ENCODE measurements at regions not wholly inside any gene's neighbourhood (a gene's known extent, or its start where the extent isn't known, plus 50 kb on each side); places are given as distances from the start of the nearest gene placed in this dataset.

- DNase-seq (ENCODE audit: insufficient read length, low spot score) (no peak), FAIRE-seq (no peak)
These were observed 236.0 kb upstream of the NRP1 start for GRCh38 chr10:33570495-33570894.

GRCh38 chr10:33569702-33570101 lies 235.2 kb upstream of the NRP1 start:
- FAIRE-seq (no peak), DNase-seq (ENCODE audit: insufficient read length, low spot score) (no peak)

- DNase-seq (ENCODE audit: insufficient read length, low spot score) (no peak), FAIRE-seq (no peak)
These were observed 232.0 kb upstream of the NRP1 start for GRCh38 chr10:33566426-33566825.

GRCh38 chr10:33566001-33566400 lies 231.5 kb upstream of the NRP1 start:
- FAIRE-seq = no peak
- DNase-seq (ENCODE audit: insufficient read length, low spot score) = no peak

- no peak for FAIRE-seq
These were observed 230.8 kb upstream of the NRP1 start for GRCh38 chr10:33565231-33565630.

GRCh38 chr10:33559105-33559504 lies 224.6 kb upstream of the NRP1 start:
- no peak for DNase-seq (ENCODE audit: insufficient read length, low spot score)
- peak; percentile 26 for FAIRE-seq

More at GRCh38 chr10:33565231-33565630, 230.8 kb upstream of the NRP1 start:
- DNase-seq (ENCODE audit: insufficient read length, low spot score) = no peak

GRCh38 chr10:33557313-33557712 lies 222.8 kb upstream of the NRP1 start:
- FAIRE-seq (no peak), DNase-seq (ENCODE audit: insufficient read length, low spot score) (no peak)

- FAIRE-seq (no peak), DNase-seq (ENCODE audit: insufficient read length, low spot score) (no peak)
These were observed 222.2 kb upstream of the NRP1 start for GRCh38 chr10:33556620-33557019.

- FAIRE-seq (no peak), DNase-seq (ENCODE audit: insufficient read length, low spot score) (no peak)
These were observed 221.6 kb upstream of the NRP1 start for GRCh38 chr10:33556103-33556502.

GRCh38 chr10:33553748-33554571 lies 219.5 kb upstream of the NRP1 start:
- no peak for FAIRE-seq
- no peak for DNase-seq (ENCODE audit: insufficient read length, low spot score)

- FAIRE-seq (no peak), DNase-seq (ENCODE audit: insufficient read length, low spot score) (no peak)
These were observed 217.8 kb upstream of the NRP1 start for GRCh38 chr10:33552290-33552689.

- DNase-seq (ENCODE audit: insufficient read length, low spot score) (no peak), FAIRE-seq (no peak)
These were observed 216.3 kb upstream of the NRP1 start for GRCh38 chr10:33550811-33551210.

GRCh38 chr10:33547976-33548375 lies 213.5 kb upstream of the NRP1 start:
- DNase-seq (ENCODE audit: insufficient read length, low spot score) (no peak), FAIRE-seq (no peak)

GRCh38 chr10:33546031-33546430 lies 211.6 kb upstream of the NRP1 start:
- no peak for FAIRE-seq

GRCh38 chr10:33542752-33543505 lies 208.5 kb upstream of the NRP1 start:
- no peak for DNase-seq (ENCODE audit: insufficient read length, low spot score)
- FAIRE-seq = no peak

More at GRCh38 chr10:33546031-33546430, 211.6 kb upstream of the NRP1 start:
- DNase-seq (ENCODE audit: insufficient read length, low spot score) = no peak

- no peak for FAIRE-seq
These were observed 204.6 kb upstream of the NRP1 start for GRCh38 chr10:33539116-33539515.

GRCh38 chr10:33537066-33537465 lies 202.6 kb upstream of the NRP1 start:
- FAIRE-seq = no peak
- DNase-seq (ENCODE audit: insufficient read length, low spot score) = no peak

More at GRCh38 chr10:33539116-33539515, 204.6 kb upstream of the NRP1 start:
- no peak for DNase-seq (ENCODE audit: insufficient read length, low spot score)

GRCh38 chr10:33536508-33536907 lies 202.0 kb upstream of the NRP1 start:
- no peak for FAIRE-seq
- DNase-seq (ENCODE audit: insufficient read length, low spot score) = no peak

GRCh38 chr10:33535866-33536265 lies 201.4 kb upstream of the NRP1 start:
- FAIRE-seq (no peak), DNase-seq (ENCODE audit: insufficient read length, low spot score) (no peak)

- FAIRE-seq (no peak), DNase-seq (ENCODE audit: insufficient read length, low spot score) (no peak)
These were observed 199.9 kb upstream of the NRP1 start for GRCh38 chr10:33534416-33534815.

- DNase-seq (ENCODE audit: insufficient read length, low spot score) (no peak), FAIRE-seq (no peak)
These were observed 199.1 kb upstream of the NRP1 start for GRCh38 chr10:33533612-33534011.

GRCh38 chr10:33532901-33533300 lies 198.4 kb upstream of the NRP1 start:
- DNase-seq (ENCODE audit: insufficient read length, low spot score) (no peak), FAIRE-seq (no peak)
